ENCODE measurements at regions not wholly inside any gene's neighbourhood (a gene's known extent, or its start where the extent isn't known, plus 50 kb on each side); places are given as distances from the start of the nearest gene placed in this dataset.

GRCh38 chr3:124276133-124276532 is 284.2 kb upstream of the ROPN1 start:
- no peak overlapping the region for H3K4me3 Mint-ChIP-seq
- ATAC-seq (replicated peaks) (no peak), DNase-seq (no peak)
- H3K36me3 Mint-ChIP-seq (ENCODE audit: insufficient read depth) = no peaks in the 10 kb centered on the region
- H3K9me3 Mint-ChIP-seq = peaks cover 0 to 6% of the 10 kb centered on the region in 2 donors
- no peaks in the 10 kb centered on the region for H3K4me1 Mint-ChIP-seq (ENCODE audit: low read depth in 2 of 2)
- no peak overlapping the region for H3K27ac Mint-ChIP-seq
- peaks cover 16 to 28% of the 10 kb centered on the region in 2 donors for H3K27me3 Mint-ChIP-seq

DNA sequence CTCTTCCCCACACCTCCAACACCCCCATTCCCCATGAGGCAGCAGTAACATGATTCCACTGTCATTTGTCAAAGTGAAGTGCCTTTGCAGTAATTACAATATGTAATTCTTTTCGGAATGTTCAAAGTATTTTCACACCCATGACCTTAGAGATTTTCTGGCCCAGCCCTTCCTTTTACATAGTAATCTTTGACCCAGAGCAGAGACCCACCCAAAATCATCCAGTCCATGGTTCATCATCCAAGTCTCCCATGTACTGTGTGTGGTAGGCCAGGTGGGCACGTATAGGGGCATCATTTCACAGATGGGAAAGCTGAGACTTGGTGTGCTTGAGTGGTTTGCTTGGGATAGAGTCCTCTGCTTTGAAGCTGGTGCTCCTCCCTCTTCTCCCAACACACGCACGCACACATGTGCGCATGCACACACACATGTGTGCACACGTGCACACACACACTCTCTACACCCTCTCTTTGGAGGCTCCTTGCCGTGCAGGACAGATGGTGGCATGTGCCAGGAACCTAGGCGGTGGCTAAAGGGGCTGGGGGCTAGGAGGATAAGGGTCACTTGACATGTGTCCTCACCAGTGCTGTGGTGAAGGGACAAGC is 284.7 kb upstream of the ROPN1 start:
- H3K4me1 Mint-ChIP-seq (ENCODE audit: low read depth in 2 of 2) = no peaks in the 10 kb centered on the region
- no peak overlapping the region for H3K4me3 Mint-ChIP-seq
- H3K9me3 Mint-ChIP-seq = peaks cover 0 to 6% of the 10 kb centered on the region in 2 donors
- no peaks in the 10 kb centered on the region for H3K36me3 Mint-ChIP-seq (ENCODE audit: insufficient read depth)
- DNase-seq = no peak
- no peak overlapping the region for H3K27ac Mint-ChIP-seq
- H3K27me3 Mint-ChIP-seq = peaks cover 16 to 24% of the 10 kb centered on the region in 2 donors
- ATAC-seq (replicated peaks) = no peak

DNA sequence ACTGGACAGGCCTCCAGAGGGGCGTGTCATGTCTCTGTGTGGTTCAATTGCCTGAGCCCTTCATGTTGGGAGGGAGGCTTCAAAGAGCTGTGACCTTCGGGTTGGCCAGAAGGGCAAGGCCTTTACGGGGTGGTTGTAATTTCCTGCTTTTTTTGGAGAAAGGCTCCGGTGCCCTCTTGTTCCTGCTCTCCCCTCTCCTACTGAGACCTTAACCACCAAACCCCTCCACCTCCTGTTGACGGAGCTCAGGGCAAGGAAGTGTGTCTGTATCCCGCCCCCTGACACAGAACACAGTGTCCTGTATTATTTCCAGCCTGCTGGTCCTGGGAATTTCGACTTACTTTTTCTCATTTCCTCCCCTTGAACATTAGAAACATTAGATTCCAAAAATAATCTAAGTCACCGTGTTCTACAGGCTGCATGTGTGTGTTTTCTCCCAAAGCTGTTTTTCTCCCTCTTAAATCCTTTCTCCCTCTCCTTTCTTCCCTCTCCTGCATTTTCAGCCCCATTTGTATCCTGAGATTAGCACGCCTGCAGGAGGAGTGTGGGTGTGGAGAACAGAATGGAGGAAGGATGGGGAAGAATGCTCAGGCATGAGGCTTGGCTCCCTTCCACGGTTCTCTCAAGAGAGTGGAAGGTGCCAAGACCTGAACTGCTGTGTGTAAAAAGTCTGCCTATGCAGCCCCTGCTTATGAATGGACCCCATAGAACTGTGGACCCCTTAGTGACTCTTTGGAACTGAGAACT is 285.4 kb upstream of the ROPN1 start:
- no peak overlapping the region for H3K27ac Mint-ChIP-seq
- no peaks in the 10 kb centered on the region for H3K4me1 Mint-ChIP-seq (ENCODE audit: low read depth in 2 of 2)
- peaks cover 14 to 17% of the 10 kb centered on the region in 2 donors for H3K27me3 Mint-ChIP-seq
- no peaks in the 10 kb centered on the region for H3K36me3 Mint-ChIP-seq (ENCODE audit: insufficient read depth)
- DNase-seq (no peak), ATAC-seq (replicated peaks) (no peak)
- H3K9me3 Mint-ChIP-seq = peaks cover 0 to 6% of the 10 kb centered on the region in 2 donors
- no peak overlapping the region for H3K4me3 Mint-ChIP-seq

DNA sequence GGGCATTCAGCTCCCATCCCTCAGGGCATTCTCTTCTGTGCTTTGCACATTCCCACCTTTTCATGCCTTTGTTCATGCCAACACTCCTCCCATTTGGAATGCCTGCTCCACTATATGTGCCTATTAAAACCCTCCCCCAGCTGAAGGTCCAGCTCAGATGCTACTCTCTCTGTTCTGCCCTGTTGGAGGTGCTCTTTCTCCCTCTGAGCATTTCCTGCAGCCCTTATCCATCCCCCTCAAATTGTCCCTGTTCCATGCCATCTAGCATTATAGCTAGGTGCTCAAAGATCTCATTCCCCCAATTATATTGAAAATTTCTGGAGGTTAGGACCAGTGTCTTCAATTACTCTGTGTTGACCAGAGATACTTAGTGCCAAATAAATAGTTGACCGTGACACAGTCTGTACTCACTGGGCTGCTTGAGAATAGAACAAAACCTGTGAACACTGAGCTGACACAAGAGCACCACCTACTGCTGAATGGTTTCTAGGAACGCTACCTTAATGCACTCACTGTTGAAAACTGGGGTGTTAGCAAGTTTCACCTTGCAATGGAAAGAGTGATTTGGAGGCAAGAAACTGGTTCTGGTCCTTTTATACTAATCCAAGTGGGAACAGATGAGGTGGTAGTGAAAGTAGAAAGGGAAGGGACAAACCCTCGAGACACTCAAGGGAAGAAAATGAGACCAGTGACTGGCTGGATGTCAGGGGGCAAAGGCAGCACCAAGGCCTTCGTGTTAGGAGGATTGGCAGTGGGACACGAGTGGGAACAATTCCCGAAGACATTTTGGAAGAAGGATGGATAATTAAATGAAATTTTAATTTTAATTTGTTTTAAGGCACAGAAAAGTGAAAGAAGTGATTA is 289.8 kb upstream of the ROPN1 start:
- peaks cover 12 to 13% of the 10 kb centered on the region in 2 donors for H3K27me3 Mint-ChIP-seq
- H3K36me3 Mint-ChIP-seq (ENCODE audit: insufficient read depth) = no peaks in the 10 kb centered on the region
- H3K4me3 Mint-ChIP-seq = no peak overlapping the region
- no peak for DNase-seq
- no peaks in the 10 kb centered on the region for H3K4me1 Mint-ChIP-seq (ENCODE audit: low read depth in 2 of 2)
- H3K27ac Mint-ChIP-seq = no peak overlapping the region
- no peak for ATAC-seq (replicated peaks)
- peaks cover 0 to 6% of the 10 kb centered on the region in 2 donors for H3K9me3 Mint-ChIP-seq

GRCh38 chr3:124282751-124283651 is 291.1 kb upstream of the ROPN1 start:
- DNase-seq (no peak), ATAC-seq (replicated peaks) (no peak)
- Mint-ChIP-seq H3K4me3 (no peak overlapping the region), H3K4me1 (ENCODE audit: low read depth in 2 of 2) (no peaks in the 10 kb centered on the region), H3K27ac (no peak overlapping the region), H3K36me3 (ENCODE audit: insufficient read depth) (no peaks in the 10 kb centered on the region), H3K9me3 (peaks cover 0 to 6% of the 10 kb centered on the region in 2 donors), H3K27me3 (peaks cover 11 to 16% of the 10 kb centered on the region in 2 donors)

- DNase-seq = no peak
- peaks cover 17 to 22% of the 10 kb centered on the region in 2 donors for H3K27me3 Mint-ChIP-seq
- no peak for ATAC-seq (replicated peaks)
- no peaks in the 10 kb centered on the region for H3K4me1 Mint-ChIP-seq (ENCODE audit: low read depth in 2 of 2)
- H3K9me3 Mint-ChIP-seq = peaks cover 4 to 6% of the 10 kb centered on the region in 2 donors
- no peaks in the 10 kb centered on the region for H3K36me3 Mint-ChIP-seq (ENCODE audit: insufficient read depth)
- H3K27ac Mint-ChIP-seq = no peak overlapping the region
- no peak overlapping the region for H3K4me3 Mint-ChIP-seq
Observed at GRCh38 chr3:124283652-124284023, 291.7 kb upstream of the ROPN1 start.

DNA sequence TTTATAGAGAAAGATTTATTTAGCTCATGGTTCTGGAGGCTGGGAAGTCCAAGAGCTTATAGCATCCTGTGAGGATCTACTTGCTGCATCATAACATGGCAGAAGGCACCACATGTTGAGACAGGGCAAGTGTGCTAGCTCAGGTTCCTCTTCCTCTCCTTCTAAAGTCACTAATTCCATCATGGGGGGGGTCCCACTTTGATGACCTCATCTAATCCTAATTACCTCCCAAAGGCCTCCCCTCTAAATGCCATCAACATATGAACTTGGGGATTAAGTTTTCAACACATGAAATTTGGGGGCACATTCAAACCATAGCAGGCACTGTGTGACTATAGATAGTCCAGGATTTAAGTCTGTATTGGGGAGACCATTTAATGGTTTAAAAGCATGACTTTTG is 297.1 kb upstream of the ROPN1 start:
- no peak overlapping the region for H3K27ac Mint-ChIP-seq
- H3K27me3 Mint-ChIP-seq = peaks cover 22 to 38% of the 10 kb centered on the region in 2 donors
- H3K4me1 Mint-ChIP-seq (ENCODE audit: low read depth in 2 of 2) = no peaks in the 10 kb centered on the region
- DNase-seq = no peak
- ATAC-seq (replicated peaks) = no peak
- no peaks in the 10 kb centered on the region for H3K36me3 Mint-ChIP-seq (ENCODE audit: insufficient read depth)
- peaks cover 0 to 6% of the 10 kb centered on the region in 2 donors for H3K9me3 Mint-ChIP-seq
- H3K4me3 Mint-ChIP-seq = no peak overlapping the region

DNA sequence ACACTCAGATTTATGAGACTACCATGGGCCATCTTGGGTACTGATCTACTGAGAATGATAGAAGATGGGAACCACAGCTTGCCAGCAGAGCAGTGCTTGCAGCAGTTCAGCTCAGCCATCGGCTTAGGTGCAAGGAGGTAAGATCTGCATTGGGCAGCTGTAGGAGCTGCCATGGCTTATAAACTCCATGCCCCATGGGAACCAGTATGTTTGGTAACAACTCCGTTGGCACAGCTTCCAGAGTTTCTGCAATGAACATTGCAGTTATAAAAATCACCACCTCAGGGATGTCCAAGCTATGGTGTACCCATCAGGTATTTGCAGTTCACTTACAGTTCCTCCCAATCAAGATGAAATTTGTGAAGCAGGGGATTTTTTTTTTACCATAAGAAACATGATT is 299.1 kb upstream of the ROPN1 start:
- H3K9me3 Mint-ChIP-seq = peaks cover 0 to 6% of the 10 kb centered on the region in 2 donors
- no peaks in the 10 kb centered on the region for H3K36me3 Mint-ChIP-seq (ENCODE audit: insufficient read depth)
- H3K27me3 Mint-ChIP-seq = peaks cover 25 to 38% of the 10 kb centered on the region in 2 donors
- no peaks in the 10 kb centered on the region for H3K4me1 Mint-ChIP-seq (ENCODE audit: low read depth in 2 of 2)
- DNase-seq (no peak), ATAC-seq (replicated peaks) (no peak)
- no peak overlapping the region for H3K27ac Mint-ChIP-seq
- H3K4me3 Mint-ChIP-seq = no peak overlapping the region

DNA sequence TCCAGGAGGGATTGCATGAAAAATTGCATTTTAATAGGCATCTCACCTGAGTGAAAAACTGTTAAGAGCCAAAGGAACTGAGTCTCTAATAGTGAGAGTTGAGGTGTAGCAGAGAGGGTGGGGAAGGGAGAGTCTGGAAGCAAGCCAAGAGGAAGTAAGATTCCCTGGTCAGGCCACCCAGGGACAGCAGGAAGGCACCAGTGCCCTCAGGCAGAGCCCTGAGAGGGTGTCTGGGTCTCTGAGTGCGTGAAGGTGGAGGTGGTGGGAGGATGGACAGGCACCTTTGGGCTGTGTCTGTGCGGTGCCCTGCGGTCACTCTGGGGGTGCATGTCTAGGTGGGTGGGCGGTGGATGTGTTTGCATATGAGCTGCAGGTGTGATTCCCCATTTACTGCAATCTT is 300.4 kb upstream of the ROPN1 start:
- H3K9me3 Mint-ChIP-seq = peaks cover 0 to 6% of the 10 kb centered on the region in 2 donors
- H3K4me1 Mint-ChIP-seq (ENCODE audit: low read depth in 2 of 2) = no peaks in the 10 kb centered on the region

GRCh38 chr3:124293584-124293983 is 301.7 kb upstream of the ROPN1 start:
- no peaks in the 10 kb centered on the region for H3K4me1 Mint-ChIP-seq (ENCODE audit: low read depth in 2 of 2)
- H3K9me3 Mint-ChIP-seq = peaks cover 0 to 2% of the 10 kb centered on the region in 2 donors
- no peak overlapping the region for H3K27ac Mint-ChIP-seq
- no peaks in the 10 kb centered on the region for H3K36me3 Mint-ChIP-seq (ENCODE audit: insufficient read depth)
- H3K4me3 Mint-ChIP-seq = no peak overlapping the region
- DNase-seq (no peak), ATAC-seq (replicated peaks) (no peak)
- H3K27me3 Mint-ChIP-seq = peaks cover 34 to 36% of the 10 kb centered on the region in 2 donors

More for the DNA sequence above, 300.4 kb upstream of the ROPN1 start:
- Mint-ChIP-seq H3K27ac (no peak overlapping the region), H3K27me3 (peaks cover 37 to 42% of the 10 kb centered on the region in 2 donors), H3K36me3 (ENCODE audit: insufficient read depth) (no peaks in the 10 kb centered on the region), H3K4me3 (no peak overlapping the region)
- ATAC-seq (replicated peaks) = no peak
- no peak for DNase-seq

- Mint-ChIP-seq H3K4me1 (ENCODE audit: low read depth in 2 of 2) (no peaks in the 10 kb centered on the region), H3K4me3 (no peak overlapping the region), H3K9me3 (peaks cover 0 to 1% of the 10 kb centered on the region in 2 donors), H3K27ac (no peak overlapping the region), H3K36me3 (ENCODE audit: insufficient read depth) (no peaks in the 10 kb centered on the region), H3K27me3 (peaks cover 23 to 29% of the 10 kb centered on the region in 2 donors)
- DNase-seq (no peak), ATAC-seq (replicated peaks) (no peak)
Observed at GRCh38 chr3:124295362-124295761, 303.4 kb upstream of the ROPN1 start.

DNA sequence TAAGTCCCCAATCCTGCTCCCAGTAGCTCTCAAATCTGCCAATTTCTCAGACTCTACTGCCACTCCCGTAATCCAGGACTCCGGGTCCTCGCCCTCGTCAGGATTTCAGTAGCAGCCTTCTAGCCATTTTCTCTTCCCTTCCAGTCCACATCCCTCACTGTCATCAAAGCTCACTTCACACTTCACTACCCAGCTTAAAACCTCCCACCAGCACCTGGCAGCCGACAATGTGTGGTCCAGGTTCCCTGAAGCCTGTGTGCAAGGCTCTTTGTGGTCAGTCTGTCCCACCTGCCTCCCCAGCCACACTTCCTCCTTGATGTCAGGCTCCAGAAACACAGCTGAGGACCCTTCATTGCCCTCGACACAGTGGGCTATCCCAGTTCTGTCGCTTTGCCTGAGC is 304.5 kb upstream of the ROPN1 start:
- ATAC-seq (replicated peaks) (no peak), DNase-seq (no peak)
- no peak overlapping the region for H3K4me3 Mint-ChIP-seq
- no peaks in the 10 kb centered on the region for H3K4me1 Mint-ChIP-seq (ENCODE audit: low read depth in 2 of 2)
- peaks cover 18 to 29% of the 10 kb centered on the region in 2 donors for H3K27me3 Mint-ChIP-seq
- H3K27ac Mint-ChIP-seq = no peak overlapping the region
- no peaks in the 10 kb centered on the region for H3K9me3 Mint-ChIP-seq
- no peaks in the 10 kb centered on the region for H3K36me3 Mint-ChIP-seq (ENCODE audit: insufficient read depth)
